ENCODE measurements at regions not wholly inside any gene's neighbourhood (a gene's known extent, or its start where the extent isn't known, plus 50 kb on each side); places are given as distances from the start of the nearest gene placed in this dataset.

DNA sequence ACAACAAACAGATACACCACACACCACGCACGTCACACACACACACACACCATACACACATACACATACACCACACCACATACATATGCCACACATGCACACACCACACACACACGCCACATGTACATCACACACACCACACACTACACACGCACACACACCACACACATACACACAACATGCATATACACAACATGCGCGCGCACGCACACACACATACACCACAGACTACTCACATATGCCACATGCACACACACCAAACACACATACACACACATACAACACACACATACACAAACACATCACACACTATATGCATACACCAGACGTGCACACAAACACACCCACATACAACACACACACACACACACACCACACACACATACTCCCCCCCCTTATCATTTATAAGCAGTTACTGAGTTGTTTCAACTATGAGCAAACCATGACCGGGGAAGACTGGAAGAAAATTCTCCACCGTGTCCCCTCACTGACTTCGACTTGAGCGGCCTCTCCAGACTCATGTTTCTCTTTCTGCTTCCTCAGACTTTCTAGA is 126.7 kb upstream of the IQSEC1 start:
- Histone ChIP-seq H2BK15ac (ENCODE audit: low read depth, low read length) (no peak overlapping the region), H3K23ac (ENCODE audit: low read depth, low read length) (no peak overlapping the region), H3K4me1 (ENCODE audit: control insufficient read depth, insufficient read depth, low read length) (no peaks in the 10 kb centered on the region), H2AFZ (replicated peaks; ENCODE audit: low read length, poor library complexity) (peak overlapping the region; percentile 51), H2AK9ac (replicated peaks; ENCODE audit: low read depth, low read length, poor library complexity) (peak overlapping the region; percentile 13), H3K14ac (replicated peaks; ENCODE audit: low read depth, low read length) (no peak overlapping the region), H2BK20ac (ENCODE audit: low read depth, low read length) (no peak overlapping the region), H4K20me1 (ENCODE audit: insufficient read depth, low read length) (no peaks in the 10 kb centered on the region; the same call in 1 of the 2 replicates), H3K9me3 (ENCODE audit: control insufficient read depth, insufficient read depth, low read length) (no peaks in the 10 kb centered on the region), H2AK5ac (ENCODE audit: low read depth, low read length) (no peak overlapping the region), H3K9ac (ENCODE audit: low read depth, low read length) (no peak overlapping the region), H3K79me1 (ENCODE audit: low read depth in 1 of 2, low read length in 2 of 2) (no peaks in the 10 kb centered on the region), H3K36me3 (ENCODE audit: control insufficient read depth, insufficient read depth, low read length) (no peaks in the 10 kb centered on the region), H3K4me3 (ENCODE audit: insufficient read depth, low read depth, low read length) (no peak overlapping the region), H4K5ac (ENCODE audit: low read depth, low read length) (no peak overlapping the region), H3K56ac (ENCODE audit: extremely low read depth, insufficient read depth, low read length) (no peak overlapping the region), H3K18ac (ENCODE audit: low read depth, low read length) (no peak overlapping the region), H3K9me1 (ENCODE audit: insufficient read depth, low read length) (no peaks in the 10 kb centered on the region), H2BK5ac (ENCODE audit: low read depth, low read length, poor library complexity, severe bottlenecking) (peak overlapping the region; percentile 68), H4K91ac (ENCODE audit: insufficient read depth, low read depth, low read length) (no peak overlapping the region), H3K4ac (ENCODE audit: low read depth, low read length) (no peak overlapping the region), H2BK120ac (ENCODE audit: low read depth, low read length) (no peak overlapping the region), H3K27me3 (ENCODE audit: control insufficient read depth, insufficient read depth, low read length) (peaks cover 21% of the 10 kb centered on the region), H3K27ac (ENCODE audit: insufficient read depth, low read length) (no peak overlapping the region), H4K8ac (ENCODE audit: low read depth in 2 of 2, low read length in 2 of 2) (no peak overlapping the region), H3K4me2 (ENCODE audit: low read depth, low read length) (no peak overlapping the region)
- TF ChIP-seq BHLHE40 (IDR thresholded peaks at IDR 0.05; ENCODE audit: low read depth, low read length) (no peak), POLR2A (IDR thresholded peaks at IDR 0.05; ENCODE audit: low read depth, low read length) (no peak), CHD1 (IDR thresholded peaks at IDR 0.05; ENCODE audit: low read depth, low read length) (no peak), MAZ (IDR thresholded peaks at IDR 0.05; ENCODE audit: borderline replicate concordance, low read depth, low read length) (no peak), RCOR1 (IDR thresholded peaks at IDR 0.05; ENCODE audit: insufficient replicate concordance, low read length) (no peak), RAD21 (IDR thresholded peaks at IDR 0.05; ENCODE audit: low read length) (no peak), CEBPB (IDR thresholded peaks at IDR 0.05; ENCODE audit: low read depth, low read length) (no peak), SMC3 (IDR thresholded peaks at IDR 0.05; ENCODE audit: low read depth, low read length) (no peak), NFE2L2 (IDR thresholded peaks at IDR 0.05; ENCODE audit: low read depth, low read length) (no peak), MAFK (IDR thresholded peaks at IDR 0.05; ENCODE audit: low read depth, low read length) (no peak), RFX5 (IDR thresholded peaks at IDR 0.05; ENCODE audit: low read depth, low read length) (no peak)
- TF ChIP-seq, protein P1, sequence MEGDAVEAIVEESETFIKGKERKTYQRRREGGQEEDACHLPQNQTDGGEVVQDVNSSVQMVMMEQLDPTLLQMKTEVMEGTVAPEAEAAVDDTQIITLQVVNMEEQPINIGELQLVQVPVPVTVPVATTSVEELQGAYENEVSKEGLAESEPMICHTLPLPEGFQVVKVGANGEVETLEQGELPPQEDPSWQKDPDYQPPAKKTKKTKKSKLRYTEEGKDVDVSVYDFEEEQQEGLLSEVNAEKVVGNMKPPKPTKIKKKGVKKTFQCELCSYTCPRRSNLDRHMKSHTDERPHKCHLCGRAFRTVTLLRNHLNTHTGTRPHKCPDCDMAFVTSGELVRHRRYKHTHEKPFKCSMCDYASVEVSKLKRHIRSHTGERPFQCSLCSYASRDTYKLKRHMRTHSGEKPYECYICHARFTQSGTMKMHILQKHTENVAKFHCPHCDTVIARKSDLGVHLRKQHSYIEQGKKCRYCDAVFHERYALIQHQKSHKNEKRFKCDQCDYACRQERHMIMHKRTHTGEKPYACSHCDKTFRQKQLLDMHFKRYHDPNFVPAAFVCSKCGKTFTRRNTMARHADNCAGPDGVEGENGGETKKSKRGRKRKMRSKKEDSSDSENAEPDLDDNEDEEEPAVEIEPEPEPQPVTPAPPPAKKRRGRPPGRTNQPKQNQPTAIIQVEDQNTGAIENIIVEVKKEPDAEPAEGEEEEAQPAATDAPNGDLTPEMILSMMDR (conservative IDR thresholded peaks at IDR 0.05; ENCODE audit: low read depth, low read length), result no peak
- no TSS peak for BruUV-seq (replicated peaks)
- dilution Hi-C loops (cut with HindIII; ENCODE audit: low sequenced_read_pairs, unreplicated experiment) (no loop called here), in situ Hi-C loops (cut with MboI; ENCODE audit: low sequenced_read_pairs) (no loop called here), intact Hi-C loops (cut with micrococcal nuclease) (no loop called here)
- CTCF ChIA-PET, result no interaction called here
- no peak for ATAC-seq (ENCODE audit: low read depth)
- no peak for DNase-seq
- POLR2A ChIA-PET (ENCODE audit: unreplicated experiment), result no interaction called here
- 79% methylated on average over 7 of the region's 13 CpGs; no CpG with 5 or more reads in 1 of the 2 experiments for WGBS, 2 experiments (ENCODE audit: extremely low coverage in 2 of 2, insufficient read length in 1 of 2)
